Loucy (cell line): ENCODE measurements at regions not wholly inside any gene's neighbourhood (a gene's known extent, or its start where the extent isn't known, plus 50 kb on each side); places are given as distances from the start of the nearest gene placed in this dataset.
A peak's percentile ranks its signal among the peaks of the same experiment; 100 is the strongest.

ENCODE experiments used
- H2AFZ ChIP-seq: fragments of 200-600 bp; sonication (generic); 2 replicates; pipeline ENCODE4 v1.6.0; 2016; ENCODE audit warnings: antibody characterized with exemption, mild to moderate bottlenecking, low read length, moderate library complexity
- H3F3A ChIP-seq: fragments of 200-600 bp; 2 replicates; pipeline ENCODE4 v1.6.0; 2016; ENCODE audit warnings: antibody characterized with exemption, low read depth, mild to moderate bottlenecking
- H3K27me3 ChIP-seq: fragments of 200-600 bp; sonication (generic); 2 replicates; pipeline ENCODE4 v1.6.1; 2014; ENCODE audit warnings: low read length, mild to moderate bottlenecking; ENCODE audit not compliant: insufficient read depth, poor library complexity, severe bottlenecking
- H3K36me3 ChIP-seq: fragments of 200-600 bp; sonication (generic); 2 replicates; pipeline ENCODE4 v1.6.1; 2016; ENCODE audit warnings: low read length; ENCODE audit not compliant: insufficient read depth
- H3K4me1 ChIP-seq: fragments of 200-600 bp; sonication (generic); 2 replicates; pipeline ENCODE4 v1.5.1; 2014; ENCODE audit warnings: low read length, mild to moderate bottlenecking; ENCODE audit not compliant: insufficient read depth, poor library complexity, severe bottlenecking
- H3K4me2 ChIP-seq: fragments of 200-600 bp; sonication (generic); 2 replicates; pipeline ENCODE4 v1.6.0; 2014; ENCODE audit warnings: antibody characterized with exemption, low read length, low read depth, mild to moderate bottlenecking; ENCODE audit not compliant: poor library complexity, severe bottlenecking
- H3K4me3 ChIP-seq: fragments of 200-600 bp; sonication (generic); 2 replicates; pipeline ENCODE4 v1.5.1; 2014; ENCODE audit warnings: low read length, mild to moderate bottlenecking, mixed read lengths; ENCODE audit not compliant: poor library complexity, severe bottlenecking
- H3K79me2 ChIP-seq: fragments of 200-600 bp; sonication (generic); 2 replicates; pipeline ENCODE4 v1.6.1; 2014; ENCODE audit warnings: low read length; ENCODE audit not compliant: insufficient read depth
- H3K9ac ChIP-seq: fragments of 200-600 bp; sonication (generic); 2 replicates; pipeline ENCODE4 v1.6.0; 2014; ENCODE audit warnings: mild to moderate bottlenecking, low read depth, low read length, moderate library complexity; ENCODE audit not compliant: poor library complexity, severe bottlenecking
- H3K9me2 ChIP-seq: fragments of 200-600 bp; sonication (generic); replicated peaks from 2 replicates; pipeline ENCODE4 v1.6.1; 2016; ENCODE audit warnings: low read depth, low read length, mixed read lengths
- H3K9me3 ChIP-seq: fragments of 200-600 bp; sonication (generic); 2 replicates; pipeline ENCODE4 v1.6.1; 2014; ENCODE audit warnings: mild to moderate bottlenecking, antibody characterized with exemption, low read length, low read depth; ENCODE audit not compliant: insufficient read depth
- H4K20me1 ChIP-seq: fragments of 200-600 bp; sonication (generic); 2 replicates; pipeline ENCODE4 v1.6.0; 2014; ENCODE audit warnings: antibody characterized with exemption, low read length, mild to moderate bottlenecking; ENCODE audit not compliant: insufficient read depth, poor library complexity, severe bottlenecking
- EZH2phosphoT487 ChIP-seq: fragments of 200-600 bp; IDR thresholded peaks from 2 replicates; pipeline ENCODE4 v1.6.1; 2018; ENCODE audit warnings: antibody characterized with exemption, mild to moderate bottlenecking, moderate library complexity, borderline replicate concordance
- TF ChIP-seq, protein P1 (sequence below): fragments of 200-600 bp; sonication (generic); conservative IDR thresholded peaks from 2 replicates; pipeline ENCODE4 v1.5.1; 2014; ENCODE audit warnings: mild to moderate bottlenecking, antibody characterized with exemption, low read length

DNA sequence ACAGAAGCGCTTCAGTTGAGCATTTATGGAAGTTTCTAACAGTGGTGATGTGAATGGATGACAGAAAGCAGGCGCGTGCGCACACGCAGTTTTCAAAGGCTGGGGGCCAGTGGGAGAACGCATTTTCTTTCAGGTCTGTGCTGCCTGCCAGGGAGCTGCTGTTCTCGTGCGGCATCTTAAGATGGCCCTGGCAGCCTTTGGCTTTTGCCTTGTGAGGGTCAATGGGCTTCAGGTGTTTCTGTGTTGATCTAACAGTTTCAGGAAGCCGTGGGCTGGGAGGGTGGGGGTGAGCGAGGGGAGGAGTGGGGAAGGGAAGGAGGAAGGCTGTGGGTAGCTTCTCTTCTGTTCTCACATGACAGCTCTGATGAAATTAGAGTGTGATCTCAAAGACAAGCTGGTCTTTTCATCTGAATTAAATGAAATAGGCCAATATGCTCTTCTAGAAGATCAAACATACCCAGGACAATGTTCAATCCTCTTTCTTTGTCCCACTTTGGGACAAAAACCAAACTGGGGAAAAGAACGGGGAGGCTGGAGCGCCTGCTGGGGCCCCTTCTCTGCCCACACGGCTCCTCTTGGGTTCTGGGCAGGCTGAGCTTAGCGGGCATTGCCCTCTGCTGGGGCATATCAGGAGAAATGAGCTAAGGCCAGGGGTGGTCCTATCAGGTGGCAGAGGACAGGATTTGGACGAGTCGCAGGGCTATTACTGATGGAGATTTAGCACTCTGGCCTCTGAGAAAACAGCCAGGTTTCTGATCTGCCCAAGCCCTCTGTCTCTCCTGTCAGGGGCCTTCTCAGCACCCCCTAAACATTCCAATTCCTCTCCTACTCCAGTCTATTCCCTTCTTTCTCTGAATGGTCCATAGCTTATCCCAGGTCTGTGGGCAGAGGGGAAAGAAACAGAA lies 126.2 kb upstream of the LGALSL start:
- Histone ChIP-seq H3F3A (no peaks in the 10 kb centered on the region), H3K27me3 (no peaks in the 10 kb centered on the region), H3K9ac (no peak overlapping the region), H3K4me1 (peaks cover 13% of the 10 kb centered on the region), H3K4me3 (no peak overlapping the region), H3K9me2 (no peaks in the 10 kb centered on the region), H3K4me2 (peak overlapping the region; percentile 33), H3K36me3 (no peaks in the 10 kb centered on the region), H4K20me1 (no peaks in the 10 kb centered on the region), H3K9me3 (no peaks in the 10 kb centered on the region), H3K79me2 (no peaks in the 10 kb centered on the region), H2AFZ (peak overlapping the region; percentile 84)
- no peak for TF ChIP-seq EZH2phosphoT487
- TF ChIP-seq, protein P1, sequence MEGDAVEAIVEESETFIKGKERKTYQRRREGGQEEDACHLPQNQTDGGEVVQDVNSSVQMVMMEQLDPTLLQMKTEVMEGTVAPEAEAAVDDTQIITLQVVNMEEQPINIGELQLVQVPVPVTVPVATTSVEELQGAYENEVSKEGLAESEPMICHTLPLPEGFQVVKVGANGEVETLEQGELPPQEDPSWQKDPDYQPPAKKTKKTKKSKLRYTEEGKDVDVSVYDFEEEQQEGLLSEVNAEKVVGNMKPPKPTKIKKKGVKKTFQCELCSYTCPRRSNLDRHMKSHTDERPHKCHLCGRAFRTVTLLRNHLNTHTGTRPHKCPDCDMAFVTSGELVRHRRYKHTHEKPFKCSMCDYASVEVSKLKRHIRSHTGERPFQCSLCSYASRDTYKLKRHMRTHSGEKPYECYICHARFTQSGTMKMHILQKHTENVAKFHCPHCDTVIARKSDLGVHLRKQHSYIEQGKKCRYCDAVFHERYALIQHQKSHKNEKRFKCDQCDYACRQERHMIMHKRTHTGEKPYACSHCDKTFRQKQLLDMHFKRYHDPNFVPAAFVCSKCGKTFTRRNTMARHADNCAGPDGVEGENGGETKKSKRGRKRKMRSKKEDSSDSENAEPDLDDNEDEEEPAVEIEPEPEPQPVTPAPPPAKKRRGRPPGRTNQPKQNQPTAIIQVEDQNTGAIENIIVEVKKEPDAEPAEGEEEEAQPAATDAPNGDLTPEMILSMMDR: peak; percentile 65

DNA sequence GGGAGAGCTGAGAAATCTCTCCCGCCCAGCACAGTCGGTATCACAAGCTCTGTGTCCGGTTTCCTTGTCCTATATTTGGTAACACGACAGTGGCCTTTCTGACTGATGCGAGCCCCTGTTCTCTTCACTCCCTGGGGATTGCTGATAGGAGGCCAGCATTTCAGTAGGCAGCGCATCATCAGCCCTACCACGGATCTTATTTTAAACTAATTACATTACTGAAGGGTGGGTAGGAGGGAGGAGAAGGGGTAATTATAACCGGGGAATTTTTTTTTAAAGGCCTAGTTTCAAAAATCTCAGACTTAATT lies 125.6 kb upstream of the LGALSL start:
- H3K4me2 ChIP-seq: no peak overlapping the region
- no peaks in the 10 kb centered on the region for H3K36me3 ChIP-seq
- H3K27me3 ChIP-seq: no peaks in the 10 kb centered on the region
- H3K4me1 ChIP-seq: peaks cover 13% of the 10 kb centered on the region
- no peak overlapping the region for H3K4me3 ChIP-seq
- H3K79me2 ChIP-seq: no peaks in the 10 kb centered on the region
- no peak overlapping the region for H2AFZ ChIP-seq
- no peaks in the 10 kb centered on the region for H3F3A ChIP-seq
- H3K9me2 ChIP-seq: no peaks in the 10 kb centered on the region
- H4K20me1 ChIP-seq: no peaks in the 10 kb centered on the region
- H3K9me3 ChIP-seq: no peaks in the 10 kb centered on the region
- TF ChIP-seq, protein P1: no peak
- TF ChIP-seq EZH2phosphoT487: no peak
- H3K9ac ChIP-seq: no peak overlapping the region

DNA sequence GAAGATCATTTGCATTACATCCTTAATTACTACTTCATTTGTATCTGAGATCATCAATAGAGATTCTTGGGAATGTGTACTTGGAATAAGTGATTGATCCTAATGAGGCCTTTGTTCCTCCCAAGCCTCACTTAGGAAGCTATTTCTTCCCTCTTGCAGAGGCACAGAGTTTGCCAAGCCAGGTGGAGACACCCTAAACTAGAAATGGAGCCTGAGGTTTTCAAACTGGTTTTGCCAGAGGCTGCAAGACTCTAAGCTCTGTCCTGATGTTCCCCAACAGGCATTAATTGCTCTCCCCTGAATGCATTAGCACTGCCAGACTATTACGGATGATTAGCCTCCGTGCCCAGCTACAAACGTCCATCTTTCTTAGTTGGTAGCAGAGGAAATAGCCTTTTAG lies 125.2 kb upstream of the LGALSL start:
- Histone ChIP-seq H3K36me3 (no peaks in the 10 kb centered on the region), H3K27me3 (no peaks in the 10 kb centered on the region), H3K4me3 (no peak overlapping the region), H3F3A (no peaks in the 10 kb centered on the region), H3K4me1 (peaks cover 13% of the 10 kb centered on the region), H3K9me2 (no peaks in the 10 kb centered on the region), H3K9ac (no peak overlapping the region), H3K4me2 (no peak overlapping the region), H3K79me2 (no peaks in the 10 kb centered on the region), H4K20me1 (no peaks in the 10 kb centered on the region), H2AFZ (no peak overlapping the region), H3K9me3 (no peaks in the 10 kb centered on the region)
- TF ChIP-seq, protein P1: no peak
- no peak for TF ChIP-seq EZH2phosphoT487
